HG02938 (cell line): ENCODE measurements at regions not wholly inside any gene's neighbourhood (a gene's known extent, or its start where the extent isn't known, plus 50 kb on each side); places are given as distances from the start of the nearest gene placed in this dataset.

ENCODE experiments used
- ATAC-seq: cut with Tn5 transposase; IDR thresholded peaks from one replicate; pipeline ENCODE4 v1.9.1; 2021; ENCODE audit warnings: mild to moderate bottlenecking, moderate library complexity; ENCODE audit not compliant: unreplicated experiment

DNA sequence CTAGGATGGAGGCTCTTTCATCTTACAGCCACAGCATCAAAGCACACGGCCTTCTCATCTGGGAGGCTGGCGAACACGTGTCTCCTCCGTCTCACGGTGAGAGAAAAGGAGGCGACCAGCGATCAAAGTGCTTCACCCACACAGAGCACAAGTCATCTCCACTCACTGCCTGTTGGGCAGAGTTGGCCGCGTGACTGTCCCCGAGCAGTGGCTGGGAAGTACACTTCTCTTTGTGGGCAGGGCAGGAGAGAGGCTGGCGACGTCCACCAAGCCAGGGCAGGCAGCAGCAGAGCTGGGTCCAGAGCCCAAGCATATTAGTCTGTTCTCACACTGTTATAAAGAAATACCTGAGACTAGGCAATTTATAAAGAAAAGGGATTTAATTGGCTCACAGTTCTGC is 64.1 kb upstream of the FOXC1 start:
- no peak for ATAC-seq

DNA sequence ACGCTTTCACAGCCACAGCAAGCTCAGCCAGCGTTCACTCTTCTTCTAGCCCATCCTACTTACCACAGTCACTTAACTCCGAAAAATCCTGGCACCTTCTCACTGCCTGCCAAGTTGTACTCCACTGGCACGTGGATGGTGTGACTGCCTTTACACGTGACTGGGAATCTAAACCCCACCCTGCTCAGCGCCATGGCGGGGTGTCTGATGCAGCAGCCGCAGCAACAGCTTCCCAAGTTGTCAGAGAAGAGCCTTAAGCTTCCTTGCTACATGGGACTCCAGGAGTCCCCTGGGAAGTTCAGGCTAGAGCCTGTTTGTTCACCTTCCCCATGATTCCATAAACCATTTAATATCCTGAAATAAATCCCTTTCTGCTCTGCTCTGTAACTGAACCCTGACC is 61.9 kb upstream of the FOXC1 start:
- no peak for ATAC-seq

GRCh38 chr6:1551249-1551648 is 58.5 kb upstream of the FOXC1 start:
- no peak for ATAC-seq

DNA sequence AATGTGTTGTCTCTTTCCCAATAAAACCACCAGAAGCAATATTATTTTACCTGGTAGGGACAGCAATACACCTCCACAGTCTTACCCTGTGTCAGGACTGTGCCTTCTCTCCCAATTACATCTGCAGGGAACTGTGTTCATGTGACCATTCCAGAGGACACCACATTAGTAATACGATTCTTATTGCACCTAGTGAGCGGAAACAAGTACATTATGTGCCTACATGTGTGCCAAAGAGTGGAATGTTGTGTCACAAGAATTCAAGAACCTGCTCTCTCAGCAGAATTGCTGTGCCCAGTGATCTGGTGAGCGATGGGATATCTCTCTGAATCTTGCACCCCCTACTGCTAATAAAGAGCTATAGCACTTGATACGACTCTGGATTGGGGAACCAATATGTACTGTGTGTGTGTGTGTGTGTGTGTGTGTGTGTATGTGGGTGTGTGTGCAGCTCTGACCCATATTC is 57.4 kb upstream of the FOXC1 start:
- ATAC-seq: no peak

DNA sequence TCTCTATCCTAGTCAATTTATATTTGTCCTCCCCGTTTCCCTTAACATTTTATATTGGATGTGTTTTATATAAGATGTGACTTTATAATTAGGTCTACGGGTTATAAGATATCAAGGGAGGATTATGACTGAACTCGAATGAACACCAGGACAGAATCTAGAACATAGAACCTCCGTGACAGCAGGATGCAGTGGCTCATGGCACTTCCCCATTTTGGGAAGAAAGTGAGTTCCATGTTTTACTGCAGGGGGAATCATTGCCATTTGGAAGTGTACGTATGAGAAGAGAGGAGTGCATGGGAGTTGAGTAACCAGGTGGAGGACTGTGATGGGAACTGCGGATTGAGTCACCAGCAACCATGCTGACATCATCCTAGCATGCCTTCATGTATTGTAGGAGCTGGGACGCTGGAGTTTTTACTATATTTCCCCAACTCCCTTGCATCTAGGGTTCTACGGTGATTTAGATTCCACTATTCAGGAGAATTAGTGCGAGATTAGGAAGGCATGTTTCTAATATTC is 56.1 kb upstream of the FOXC1 start:
- ATAC-seq: no peak

DNA sequence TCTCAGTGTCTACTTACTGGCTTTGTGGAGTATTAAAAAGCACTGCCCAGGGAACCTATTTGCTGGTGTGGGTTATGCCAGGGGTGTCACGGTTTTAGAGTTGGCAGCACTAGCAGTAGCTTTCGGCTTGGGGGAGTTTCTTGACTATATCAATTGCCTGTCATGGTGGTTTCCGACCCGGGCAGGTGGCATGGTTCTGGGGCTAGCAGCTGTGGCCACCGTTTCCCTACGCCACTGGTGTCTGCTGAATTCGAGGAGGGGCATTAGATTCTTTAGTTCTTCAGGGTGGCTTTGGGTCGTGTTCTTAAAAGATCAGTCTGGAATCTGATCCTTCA is 55.6 kb upstream of the FOXC1 start:
- no peak for ATAC-seq

DNA sequence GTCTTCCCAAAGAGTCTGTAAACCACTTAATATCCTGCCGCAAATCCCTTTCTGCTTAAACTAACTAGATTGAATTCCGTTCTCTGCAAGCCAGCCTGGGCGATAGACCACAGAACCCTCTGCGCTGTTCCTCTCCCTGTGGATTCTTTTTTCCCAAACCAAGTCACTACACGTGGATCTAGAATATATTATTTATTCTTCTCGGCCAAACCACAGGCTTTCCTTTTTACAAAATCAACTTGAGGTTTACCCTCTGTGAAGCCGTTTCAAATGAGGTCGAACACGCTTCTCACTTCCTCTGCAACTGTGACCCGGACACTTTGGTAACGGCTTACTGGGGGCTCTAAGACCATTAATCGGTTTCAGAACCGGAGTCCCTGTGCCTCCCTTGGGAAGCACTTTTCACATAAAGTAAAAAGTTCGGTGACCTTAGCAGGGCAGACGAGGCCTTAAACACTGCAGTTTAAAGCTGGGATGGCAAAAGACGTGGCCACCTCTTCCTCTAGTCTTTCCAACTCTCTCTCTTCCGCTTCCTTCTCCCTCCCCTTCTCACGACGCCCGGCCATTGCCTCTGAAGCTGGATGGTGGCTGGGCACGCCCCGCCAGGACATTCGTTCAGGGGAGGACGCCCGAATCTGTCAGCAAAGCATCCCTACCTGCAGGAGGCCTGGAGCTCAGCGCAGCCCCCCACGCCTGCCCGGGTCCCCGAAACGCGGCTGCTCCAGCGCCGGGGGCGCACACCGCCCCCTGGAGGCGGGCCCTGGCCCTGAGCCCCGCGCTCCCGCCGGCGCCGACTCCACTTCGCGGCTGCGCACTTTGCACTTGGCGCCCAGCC is 55.0 kb upstream of the FOXC1 start:
- ATAC-seq: no peak

DNA sequence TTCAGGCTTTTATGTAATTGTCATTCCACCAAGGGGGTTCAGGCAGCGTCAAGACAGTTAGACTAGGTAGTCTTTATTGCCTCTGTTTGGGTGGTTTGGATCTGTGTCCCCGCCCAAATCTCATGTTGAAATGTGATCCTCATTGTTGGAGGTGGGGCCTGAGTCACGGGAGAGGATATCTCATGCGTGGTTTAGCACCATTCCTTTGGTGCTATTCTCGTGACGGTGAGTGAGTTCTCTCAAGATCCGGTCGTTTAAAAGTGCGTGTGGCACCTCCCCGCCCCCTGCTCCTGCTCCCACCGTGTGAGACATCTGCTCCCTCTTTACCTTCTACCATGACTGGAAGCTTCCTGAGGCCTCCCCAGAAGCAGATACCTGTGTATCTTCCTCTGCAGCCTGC is 51.3 kb upstream of the FOXC1 start:
- ATAC-seq: no peak
